ENCODE measurements at regions not wholly inside any gene's neighbourhood (a gene's known extent, or its start where the extent isn't known, plus 50 kb on each side); places are given as distances from the start of the nearest gene placed in this dataset.

GRCh38 chr3:66586853-66587252 is 86.0 kb upstream of the LRIG1 start:
- Histone ChIP-seq H3K9me3 (replicated peaks; ENCODE audit: control insufficient read depth, insufficient read depth, low read depth, low read length) (no peaks in the 10 kb centered on the region), H2AFZ (ENCODE audit: low read depth, low read length) (no peak overlapping the region), H3K4me2 (ENCODE audit: insufficient read depth, low read length) (no peak overlapping the region), H3K36me3 (ENCODE audit: control insufficient read depth, insufficient read depth, low read length) (no peaks in the 10 kb centered on the region), H3K27ac (ENCODE audit: extremely low read depth, low read depth, low read length) (no peak overlapping the region), H3K4me1 (replicated peaks in 1 of 2; ENCODE audit: control insufficient read depth in 2 of 2, insufficient read depth in 2 of 2, low read length in 2 of 2) (no peaks in the 10 kb centered on the region), H3K9ac (ENCODE audit: insufficient read depth in 1 of 2, low read depth in 2 of 2, low read length in 2 of 2) (no peak overlapping the region), H3K4me3 (no peak overlapping the region), H3K9me1 (ENCODE audit: control insufficient read depth, insufficient read depth, low read length) (no peaks in the 10 kb centered on the region), H3K27me3 (ENCODE audit: control insufficient read depth in 2 of 2, insufficient read depth in 2 of 2, low read length in 2 of 2) (peaks cover 2 to 12% of the 10 kb centered on the region in 2 experiments; a peak in 4 of 5 replicates), H3K79me2 (ENCODE audit: control insufficient read depth, insufficient read depth, low read length) (no peaks in the 10 kb centered on the region), H4K20me1 (replicated peaks; ENCODE audit: control insufficient read depth, insufficient read depth, low read length) (no peaks in the 10 kb centered on the region)
- DNase-seq (ENCODE audit: extremely low read depth in 1 of 4, low spot score in 3 of 4): no peak
- 0% methylated on average over 3 of the region's 3 CpGs for WGBS (ENCODE audit: insufficient coverage, low coverage, missing lambda C conversion rate)
- FAIRE-seq: no peak
- intact Hi-C loops (cut with micrococcal nuclease): no loop called here
- TF ChIP-seq CTBP1 (IDR thresholded peaks at IDR 0.05; ENCODE audit: borderline replicate concordance) (no peak), ZNF197 (CRISPR knock-in tag; IDR thresholded peaks at IDR 0.05; ENCODE audit: low read depth) (no peak), RBM15 (IDR thresholded peaks at IDR 0.05; ENCODE audit: insufficient read depth, low read length) (no peak), HLTF (IDR thresholded peaks at IDR 0.05) (no peak), ZNF511 (CRISPR knock-in tag; IDR thresholded peaks at IDR 0.05) (no peak), NR4A1 (CRISPR knock-in tag; IDR thresholded peaks at IDR 0.05) (no peak), NR4A1 (tag; IDR thresholded peaks at IDR 0.05) (no peak), HNRNPLL (IDR thresholded peaks at IDR 0.05; ENCODE audit: low read depth, low read length, poor library complexity, severe bottlenecking) (no peak), ZHX1 (conservative IDR thresholded peaks at IDR 0.05; ENCODE audit: low read length) (no peak), POLR3A (IDR thresholded peaks at IDR 0.05; ENCODE audit: borderline replicate concordance, extremely low read depth, insufficient read depth, insufficient read length) (no peak), HNRNPK (IDR thresholded peaks at IDR 0.05; ENCODE audit: low read depth, low read length, poor library complexity, severe bottlenecking) (no peak), GATAD2B (IDR thresholded peaks at IDR 0.05; ENCODE audit: borderline replicate concordance) (no peak), SOX6 (IDR thresholded peaks at IDR 0.05) (no peak)
- BruUV-seq (replicated peaks): no TSS peak
- ChIA-PET CTCF (ENCODE audit: low intra/inter-chr PET ratio) (no interaction called here), POLR2A (interaction anchor here (0.6 kb wide), 1 partner anchor 204 kb away, joined by 3 read pairs; no protein-coding TSS in a partner anchor)
- ATAC-seq: no peak
- in situ Hi-C loops (cut with MboI): no loop called here
